Endothelial cell of umbilical vein (primary cell): ENCODE measurements at regions not wholly inside any gene's neighbourhood (a gene's known extent, or its start where the extent isn't known, plus 50 kb on each side); places are given as distances from the start of the nearest gene placed in this dataset.

ENCODE experiments used
- BruUV-seq: library from RNA; stranded (reverse); fragments of 400-500 nt; replicated peaks from 2 replicates; lab custom pipeline; 2021; lab: Mats Ljungman, UMichigan
- CTCF ChIA-PET: fragments of 300-600, 350-600 bp; sonication (Branson Sonifier 250); formaldehyde crosslinking; loops from one replicate; lab custom pipeline; 2021; ENCODE audit warnings: antibody characterized with exemption, inconsistent platforms; lab: Charles Lee
- POLR2A ChIA-PET: fragments of 300-600, 350-600 bp; sonication (Branson Sonifier 250); formaldehyde crosslinking; loops from one replicate; lab custom pipeline; 2021; ENCODE audit warnings: antibody characterized with exemption, inconsistent platforms; lab: Charles Lee
- DNase-seq: peaks from one replicate; pipeline ENCODE4 v3.0.0-alpha.2; 2011; ENCODE audit warnings: low read depth, low spot score
- FAIRE-seq: peaks from 2 replicates; lab custom pipeline; 2011; peaks lifted over from hg19 to GRCh38; lab: Jason Lieb, UNC
- H2AFZ ChIP-seq: 2 replicates; pipeline ENCODE4 v1.6.0; 2012; ENCODE audit warnings: low read depth, low read length, control low read depth, inconsistent platforms
- H3K27ac ChIP-seq: 2 replicates; pipeline ENCODE4 v1.5.1; 2011; ENCODE audit warnings: low read depth, mild to moderate bottlenecking, control low read depth, low read length, moderate library complexity; ENCODE audit not compliant: insufficient read depth
- H3K27me3 ChIP-seq, 2 experiments: 2 replicates each; pipeline versions ENCODE4 v1.6.0 to v1.6.1; 2011; ENCODE audit warnings: low read length in 2 of 2, mixed read lengths in 1 of 2; ENCODE audit not compliant: control insufficient read depth in 2 of 2, insufficient read depth in 2 of 2
- H3K36me3 ChIP-seq, 2 experiments: 2 replicates in 1 of 2; 3 replicates in 1 of 2; pipeline ENCODE4 v1.5.1; 2011; ENCODE audit warnings: low read length in 2 of 2, mild to moderate bottlenecking in 1 of 2, moderate library complexity in 1 of 2; ENCODE audit not compliant: control insufficient read depth in 2 of 2, insufficient read depth in 2 of 2; ENCODE audit errors: extremely low read depth in 1 of 2
- H3K4me1 ChIP-seq: 3 replicates; pipeline ENCODE4 v1.5.1; 2011; ENCODE audit warnings: mild to moderate bottlenecking, low read length; ENCODE audit not compliant: control insufficient read depth, insufficient read depth; ENCODE audit errors: extremely low read depth
- H3K4me2 ChIP-seq: 2 replicates; pipeline ENCODE4 v1.6.1; 2011; ENCODE audit warnings: low read length, control low read depth, mixed read lengths; ENCODE audit not compliant: insufficient read depth
- H3K4me3 ChIP-seq, 3 experiments: fragments of 200-600 bp in 1 of 3; sonication (generic), shearing (Covaris generic) in 1 of 3; replicated peaks in 1 of 3; 2 replicates each; pipeline ENCODE4 v1.5.1; 2011 to 2016; ENCODE audit warnings: control low read depth in 3 of 3, low read length in 3 of 3, mild to moderate bottlenecking in 2 of 3, inconsistent platforms in 1 of 3, low read depth in 1 of 3, moderate library complexity in 1 of 3; ENCODE audit not compliant: insufficient read depth in 1 of 3
- H3K79me2 ChIP-seq: 2 replicates; pipeline ENCODE4 v1.6.0; 2012; ENCODE audit warnings: low read length, inconsistent platforms; ENCODE audit not compliant: control insufficient read depth, insufficient read depth
- H3K9ac ChIP-seq: replicated peaks from 2 replicates; pipeline ENCODE3; 2011; ENCODE audit warnings: low read length, control low read depth; ENCODE audit not compliant: insufficient read depth; ENCODE audit errors: extremely low read depth
- H3K9me1 ChIP-seq: replicated peaks from 3 replicates; pipeline ENCODE4 v1.6.0; 2011; ENCODE audit warnings: mild to moderate bottlenecking, low read length; ENCODE audit not compliant: control insufficient read depth, insufficient read depth; ENCODE audit errors: extremely low read depth
- H3K9me3 ChIP-seq: replicated peaks from 2 replicates; pipeline ENCODE4 v1.5.1; 2012; ENCODE audit warnings: low read length, inconsistent platforms; ENCODE audit not compliant: control insufficient read depth, insufficient read depth
- H4K20me1 ChIP-seq: replicated peaks from 2 replicates; pipeline ENCODE3; 2011; ENCODE audit warnings: mild to moderate bottlenecking, low read length; ENCODE audit not compliant: control insufficient read depth, insufficient read depth; ENCODE audit errors: extremely low read depth
- EZH2 ChIP-seq: IDR thresholded peaks from 2 replicates; pipeline ENCODE4 v1.6.1; 2012; ENCODE audit warnings: borderline replicate concordance, low read depth, mild to moderate bottlenecking, moderate library complexity, low read length, inconsistent platforms; ENCODE audit not compliant: severe bottlenecking
- FOS ChIP-seq: IDR thresholded peaks from 2 replicates; pipeline ENCODE4 v1.6.1; 2011; ENCODE audit warnings: mild to moderate bottlenecking, low read length, moderate library complexity, borderline replicate concordance; ENCODE audit not compliant: insufficient read depth
- GATA2 ChIP-seq: IDR thresholded peaks from 2 replicates; pipeline ENCODE4 v1.7.0; 2011; ENCODE audit warnings: low read depth, mild to moderate bottlenecking, moderate library complexity, mixed read lengths, low read length; ENCODE audit not compliant: insufficient read length, insufficient read depth
- JUN ChIP-seq: IDR thresholded peaks from 2 replicates; pipeline ENCODE4 v1.6.1; 2011; ENCODE audit warnings: borderline replicate concordance, low read depth; ENCODE audit not compliant: insufficient read length, insufficient read depth
- MYC ChIP-seq: IDR thresholded peaks from one replicate; pipeline ENCODE4 v1.6.1; 2011; ENCODE audit warnings: mild to moderate bottlenecking, low read depth, low read length
- POLR2A ChIP-seq: IDR thresholded peaks from 2 replicates; pipeline ENCODE4 v1.6.1; 2012; ENCODE audit warnings: low read depth, mild to moderate bottlenecking, control low read depth, low read length
- POLR2AphosphoS5 ChIP-seq: IDR thresholded peaks from 2 replicates; pipeline ENCODE4 v1.6.1; 2012; ENCODE audit warnings: low read depth, mild to moderate bottlenecking, control low read depth, low read length, moderate library complexity; ENCODE audit not compliant: insufficient read depth
- dilution Hi-C: fragments of 300-500 bp; cut with MboI; formaldehyde crosslinking; loops from one replicate; pipeline ENCODE4 v1.15.0; 2019; ENCODE audit warnings: low sequenced_read_pairs; ENCODE audit not compliant: extremely low pct_ligation_motif_present
- intact Hi-C: fragments of 100-400 bp; cut with micrococcal nuclease; formaldehyde crosslinking; loops from one replicate; pipeline ENCODE4 v1.10.0; 2022
- TF ChIP-seq, protein P1 (sequence below): IDR thresholded peaks from 2 replicates; pipeline ENCODE4 v1.6.1; 2011; ENCODE audit not compliant: insufficient read depth, insufficient read length
- TF ChIP-seq, protein P2 (sequence below), 2 donors: IDR thresholded peaks; 1 replicate in 1 of 2; 2 replicates in 1 of 2; pipeline ENCODE4 v1.5.1; 2011; ENCODE audit warnings: low read length in 2 of 2, mild to moderate bottlenecking in 2 of 2, moderate library complexity in 2 of 2, control low read depth in 1 of 2, inconsistent platforms in 1 of 2, low read depth in 1 of 2; ENCODE audit not compliant: insufficient read depth in 1 of 2; ENCODE audit errors: extremely low read depth in 1 of 2

DNA sequence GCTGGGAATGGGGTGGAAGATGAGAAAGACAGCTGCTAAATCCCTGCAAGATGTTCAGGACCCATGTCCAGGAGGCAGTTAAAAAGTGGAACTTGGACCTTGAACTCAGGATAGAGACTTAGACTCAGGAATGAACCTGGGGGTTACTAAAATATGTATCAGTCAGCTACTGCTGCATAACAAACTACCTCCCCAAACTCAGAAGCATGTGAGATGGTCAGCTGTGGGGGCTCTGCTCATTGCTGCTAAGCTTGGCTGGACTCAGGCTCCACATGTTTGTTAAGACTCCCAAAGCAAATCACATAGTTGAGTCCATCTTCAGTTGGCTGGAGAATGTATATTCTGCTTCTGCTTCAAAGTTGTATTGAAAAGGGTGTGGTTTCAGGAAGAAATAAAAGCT is 61.4 kb upstream of the COPS8 start:
- no peaks in the 10 kb centered on the region for H3K79me2 ChIP-seq
- H4K20me1 ChIP-seq: no peaks in the 10 kb centered on the region
- H2AFZ ChIP-seq: no peak overlapping the region
- peaks cover 3% of the 10 kb centered on the region for H3K9me3 ChIP-seq
- no peaks in the 10 kb centered on the region for H3K9me1 ChIP-seq
- no peak overlapping the region for H3K4me2 ChIP-seq
- H3K27ac ChIP-seq: no peak overlapping the region
- no peaks in the 10 kb centered on the region for H3K27me3 ChIP-seq
- POLR2A ChIA-PET: no interaction called here
- DNase-seq (no peak), FAIRE-seq (no peak)
- intact Hi-C loops: no loop called here
- BruUV-seq: no TSS peak
- TF ChIP-seq, protein P1, sequence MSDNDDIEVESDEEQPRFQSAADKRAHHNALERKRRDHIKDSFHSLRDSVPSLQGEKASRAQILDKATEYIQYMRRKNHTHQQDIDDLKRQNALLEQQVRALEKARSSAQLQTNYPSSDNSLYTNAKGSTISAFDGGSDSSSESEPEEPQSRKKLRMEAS: no peak
- no peak for TF ChIP-seq GATA2
- TF ChIP-seq MYC: no peak
- TF ChIP-seq, protein P2, sequence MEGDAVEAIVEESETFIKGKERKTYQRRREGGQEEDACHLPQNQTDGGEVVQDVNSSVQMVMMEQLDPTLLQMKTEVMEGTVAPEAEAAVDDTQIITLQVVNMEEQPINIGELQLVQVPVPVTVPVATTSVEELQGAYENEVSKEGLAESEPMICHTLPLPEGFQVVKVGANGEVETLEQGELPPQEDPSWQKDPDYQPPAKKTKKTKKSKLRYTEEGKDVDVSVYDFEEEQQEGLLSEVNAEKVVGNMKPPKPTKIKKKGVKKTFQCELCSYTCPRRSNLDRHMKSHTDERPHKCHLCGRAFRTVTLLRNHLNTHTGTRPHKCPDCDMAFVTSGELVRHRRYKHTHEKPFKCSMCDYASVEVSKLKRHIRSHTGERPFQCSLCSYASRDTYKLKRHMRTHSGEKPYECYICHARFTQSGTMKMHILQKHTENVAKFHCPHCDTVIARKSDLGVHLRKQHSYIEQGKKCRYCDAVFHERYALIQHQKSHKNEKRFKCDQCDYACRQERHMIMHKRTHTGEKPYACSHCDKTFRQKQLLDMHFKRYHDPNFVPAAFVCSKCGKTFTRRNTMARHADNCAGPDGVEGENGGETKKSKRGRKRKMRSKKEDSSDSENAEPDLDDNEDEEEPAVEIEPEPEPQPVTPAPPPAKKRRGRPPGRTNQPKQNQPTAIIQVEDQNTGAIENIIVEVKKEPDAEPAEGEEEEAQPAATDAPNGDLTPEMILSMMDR (IDR thresholded peaks at IDR 0.05; ENCODE audit: extremely low read depth in 1 of 2, insufficient read depth in 1 of 2, low read depth in 1 of 2, low read length in 2 of 2): no peak
- no peak for TF ChIP-seq FOS
- TF ChIP-seq EZH2: no peak
- TF ChIP-seq POLR2A: no peak
- no peak for TF ChIP-seq JUN
- TF ChIP-seq POLR2AphosphoS5: no peak
- CTCF ChIA-PET: interaction anchor here (0.9 to 2.0 kb wide), 7 partner anchors 11 to 511 kb away, joined by 3 to 8 read pairs (median 4); no protein-coding TSS in a partner anchor
- H3K4me3 ChIP-seq: no peak overlapping the region
- dilution Hi-C loops: no loop called here
- H3K36me3 ChIP-seq: no peaks in the 10 kb centered on the region
- H3K9ac ChIP-seq: no peak overlapping the region
- H3K4me1 ChIP-seq: peaks cover 5% of the 10 kb centered on the region
